ENCODE measurements at regions not wholly inside any gene's neighbourhood (a gene's known extent, or its start where the extent isn't known, plus 50 kb on each side); places are given as distances from the start of the nearest gene placed in this dataset.

GRCh38 chr20:40749985-40750506 is 61.0 kb upstream of the MAFB start:
- DNase-seq (ENCODE audit: unreplicated experiment), result peak; percentile 34
- Mint-ChIP-seq H3K4me1 (ENCODE audit: insufficient read depth, unreplicated experiment) (peaks cover 5% of the 10 kb centered on the region), H3K9me3 (ENCODE audit: unreplicated experiment) (no peaks in the 10 kb centered on the region), H3K27ac (ENCODE audit: low read depth, unreplicated experiment) (no peak overlapping the region), H3K4me3 (ENCODE audit: unreplicated experiment) (no peak overlapping the region), H3K36me3 (ENCODE audit: insufficient read depth, unreplicated experiment) (no peaks in the 10 kb centered on the region), H3K27me3 (ENCODE audit: insufficient read depth, unreplicated experiment) (no peaks in the 10 kb centered on the region)
- POLR2A ChIA-PET, result interaction anchor here (0.7 kb wide), 1 partner anchor 187 kb away, joined by 3 read pairs; no protein-coding TSS in a partner anchor
- CTCF ChIA-PET, result interaction anchor here (3.3 kb wide), 1 partner anchor 10 kb away, joined by 22 read pairs; no protein-coding TSS in a partner anchor
- no TSS peak for BruUV-seq (replicated peaks)
- intact Hi-C loops (cut with micrococcal nuclease), result no loop called here
- TF ChIP-seq CTCF (IDR thresholded peaks at IDR 0.05; ENCODE audit: unreplicated experiment), result no peak

GRCh38 chr20:40750541-40751035 is 61.6 kb upstream of the MAFB start:
- no peak overlapping the region for H3K27ac Mint-ChIP-seq (ENCODE audit: low read depth, unreplicated experiment)
- H3K4me1 Mint-ChIP-seq (ENCODE audit: insufficient read depth, unreplicated experiment), result peaks cover 5% of the 10 kb centered on the region
- H3K27me3 Mint-ChIP-seq (ENCODE audit: insufficient read depth, unreplicated experiment), result no peaks in the 10 kb centered on the region
- no peaks in the 10 kb centered on the region for H3K9me3 Mint-ChIP-seq (ENCODE audit: unreplicated experiment)
- H3K4me3 Mint-ChIP-seq (ENCODE audit: unreplicated experiment), result no peak overlapping the region
- intact Hi-C loops (cut with micrococcal nuclease), result no loop called here
- TF ChIP-seq CTCF (IDR thresholded peaks at IDR 0.05; ENCODE audit: unreplicated experiment), result no peak
- BruUV-seq (replicated peaks), result no TSS peak
- no peak for DNase-seq (ENCODE audit: unreplicated experiment)
- CTCF ChIA-PET, result interaction anchor here (3.3 kb wide), 1 partner anchor 10 kb away, joined by 22 read pairs; no protein-coding TSS in a partner anchor
- H3K36me3 Mint-ChIP-seq (ENCODE audit: insufficient read depth, unreplicated experiment), result no peaks in the 10 kb centered on the region
- POLR2A ChIA-PET, result interaction anchor here (0.7 kb wide), 1 partner anchor 186 kb away, joined by 3 read pairs; no protein-coding TSS in a partner anchor

GRCh38 chr20:40753472-40753871 is 64.4 kb upstream of the MAFB start:
- ChIA-PET POLR2A (no interaction called here), CTCF (interaction anchor here (0.7 to 3.3 kb wide), 3 partner anchors 13 to 64 kb away, joined by 3 to 19 read pairs (median 3); no protein-coding TSS in a partner anchor)
- intact Hi-C loops (cut with micrococcal nuclease), result no loop called here
- no peaks in the 10 kb centered on the region for H3K27me3 Mint-ChIP-seq (ENCODE audit: insufficient read depth, unreplicated experiment)
- no peak overlapping the region for H3K4me3 Mint-ChIP-seq (ENCODE audit: unreplicated experiment)
- H3K27ac Mint-ChIP-seq (ENCODE audit: low read depth, unreplicated experiment), result no peak overlapping the region
- no peaks in the 10 kb centered on the region for H3K9me3 Mint-ChIP-seq (ENCODE audit: unreplicated experiment)
- no peak for TF ChIP-seq CTCF (IDR thresholded peaks at IDR 0.05; ENCODE audit: unreplicated experiment)
- BruUV-seq (replicated peaks), result no TSS peak
- peaks cover 11% of the 10 kb centered on the region for H3K4me1 Mint-ChIP-seq (ENCODE audit: insufficient read depth, unreplicated experiment)
- H3K36me3 Mint-ChIP-seq (ENCODE audit: insufficient read depth, unreplicated experiment), result no peaks in the 10 kb centered on the region
- peak; percentile 8 for DNase-seq (ENCODE audit: unreplicated experiment)

- ChIA-PET CTCF (interaction anchor here (1.6 to 3.3 kb wide), 2 partner anchors 11 to 14 kb away, joined by 3 to 19 read pairs; no protein-coding TSS in a partner anchor), POLR2A (no interaction called here)
- Mint-ChIP-seq H3K4me3 (ENCODE audit: unreplicated experiment) (no peak overlapping the region), H3K27me3 (ENCODE audit: insufficient read depth, unreplicated experiment) (no peaks in the 10 kb centered on the region), H3K9me3 (ENCODE audit: unreplicated experiment) (no peaks in the 10 kb centered on the region), H3K36me3 (ENCODE audit: insufficient read depth, unreplicated experiment) (no peaks in the 10 kb centered on the region), H3K27ac (ENCODE audit: low read depth, unreplicated experiment) (no peak overlapping the region), H3K4me1 (ENCODE audit: insufficient read depth, unreplicated experiment) (peaks cover 11% of the 10 kb centered on the region)
- intact Hi-C loops (cut with micrococcal nuclease), result no loop called here
- DNase-seq (ENCODE audit: unreplicated experiment), result no peak
- BruUV-seq (replicated peaks), result no TSS peak
- TF ChIP-seq CTCF (IDR thresholded peaks at IDR 0.05; ENCODE audit: unreplicated experiment), result no peak
Observed at GRCh38 chr20:40754339-40754943, 65.4 kb upstream of the MAFB start.
